ENCODE measurements at regions not wholly inside any gene's neighbourhood (a gene's known extent, or its start where the extent isn't known, plus 50 kb on each side); places are given as distances from the start of the nearest gene placed in this dataset.
"Not testable (repeated sequence)": the region's sequence is repeated elsewhere in the genome, so short reads cannot be mapped to it uniquely, and the experiment has no call there.

DNA sequence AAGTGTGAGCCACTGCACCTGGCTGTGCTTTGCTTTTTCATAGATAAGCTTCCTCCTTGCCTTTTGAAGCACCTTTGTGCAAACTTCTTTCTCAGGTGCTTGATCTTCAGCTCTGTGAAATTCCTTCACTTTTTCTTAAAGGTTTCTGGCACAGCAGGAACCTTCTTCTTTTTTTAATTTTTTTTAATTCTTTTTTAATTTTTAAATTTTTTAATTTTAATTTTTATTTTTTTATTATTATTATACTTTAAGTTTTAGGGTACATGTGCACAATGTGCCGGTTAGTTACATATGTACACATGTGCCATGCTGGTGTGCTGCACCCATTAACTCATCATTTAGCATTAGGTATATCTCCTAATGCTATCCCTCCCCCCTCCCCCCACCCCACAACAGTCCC, 161.0 kb upstream of the ROPN1 start:
- TF ChIP-seq, protein P1, sequence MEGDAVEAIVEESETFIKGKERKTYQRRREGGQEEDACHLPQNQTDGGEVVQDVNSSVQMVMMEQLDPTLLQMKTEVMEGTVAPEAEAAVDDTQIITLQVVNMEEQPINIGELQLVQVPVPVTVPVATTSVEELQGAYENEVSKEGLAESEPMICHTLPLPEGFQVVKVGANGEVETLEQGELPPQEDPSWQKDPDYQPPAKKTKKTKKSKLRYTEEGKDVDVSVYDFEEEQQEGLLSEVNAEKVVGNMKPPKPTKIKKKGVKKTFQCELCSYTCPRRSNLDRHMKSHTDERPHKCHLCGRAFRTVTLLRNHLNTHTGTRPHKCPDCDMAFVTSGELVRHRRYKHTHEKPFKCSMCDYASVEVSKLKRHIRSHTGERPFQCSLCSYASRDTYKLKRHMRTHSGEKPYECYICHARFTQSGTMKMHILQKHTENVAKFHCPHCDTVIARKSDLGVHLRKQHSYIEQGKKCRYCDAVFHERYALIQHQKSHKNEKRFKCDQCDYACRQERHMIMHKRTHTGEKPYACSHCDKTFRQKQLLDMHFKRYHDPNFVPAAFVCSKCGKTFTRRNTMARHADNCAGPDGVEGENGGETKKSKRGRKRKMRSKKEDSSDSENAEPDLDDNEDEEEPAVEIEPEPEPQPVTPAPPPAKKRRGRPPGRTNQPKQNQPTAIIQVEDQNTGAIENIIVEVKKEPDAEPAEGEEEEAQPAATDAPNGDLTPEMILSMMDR (IDR thresholded peaks at IDR 0.05), result not testable (repeated sequence)
- TF ChIP-seq TCF7L2 (IDR thresholded peaks at IDR 0.05; ENCODE audit: low read depth, low read length); POLR2AphosphoS5 (IDR thresholded peaks at IDR 0.05; ENCODE audit: low read depth, low read length); SIN3A (IDR thresholded peaks at IDR 0.05; ENCODE audit: borderline replicate concordance, insufficient read depth, low read depth, low read length): not testable (repeated sequence)
- TF ChIP-seq, protein P2, sequence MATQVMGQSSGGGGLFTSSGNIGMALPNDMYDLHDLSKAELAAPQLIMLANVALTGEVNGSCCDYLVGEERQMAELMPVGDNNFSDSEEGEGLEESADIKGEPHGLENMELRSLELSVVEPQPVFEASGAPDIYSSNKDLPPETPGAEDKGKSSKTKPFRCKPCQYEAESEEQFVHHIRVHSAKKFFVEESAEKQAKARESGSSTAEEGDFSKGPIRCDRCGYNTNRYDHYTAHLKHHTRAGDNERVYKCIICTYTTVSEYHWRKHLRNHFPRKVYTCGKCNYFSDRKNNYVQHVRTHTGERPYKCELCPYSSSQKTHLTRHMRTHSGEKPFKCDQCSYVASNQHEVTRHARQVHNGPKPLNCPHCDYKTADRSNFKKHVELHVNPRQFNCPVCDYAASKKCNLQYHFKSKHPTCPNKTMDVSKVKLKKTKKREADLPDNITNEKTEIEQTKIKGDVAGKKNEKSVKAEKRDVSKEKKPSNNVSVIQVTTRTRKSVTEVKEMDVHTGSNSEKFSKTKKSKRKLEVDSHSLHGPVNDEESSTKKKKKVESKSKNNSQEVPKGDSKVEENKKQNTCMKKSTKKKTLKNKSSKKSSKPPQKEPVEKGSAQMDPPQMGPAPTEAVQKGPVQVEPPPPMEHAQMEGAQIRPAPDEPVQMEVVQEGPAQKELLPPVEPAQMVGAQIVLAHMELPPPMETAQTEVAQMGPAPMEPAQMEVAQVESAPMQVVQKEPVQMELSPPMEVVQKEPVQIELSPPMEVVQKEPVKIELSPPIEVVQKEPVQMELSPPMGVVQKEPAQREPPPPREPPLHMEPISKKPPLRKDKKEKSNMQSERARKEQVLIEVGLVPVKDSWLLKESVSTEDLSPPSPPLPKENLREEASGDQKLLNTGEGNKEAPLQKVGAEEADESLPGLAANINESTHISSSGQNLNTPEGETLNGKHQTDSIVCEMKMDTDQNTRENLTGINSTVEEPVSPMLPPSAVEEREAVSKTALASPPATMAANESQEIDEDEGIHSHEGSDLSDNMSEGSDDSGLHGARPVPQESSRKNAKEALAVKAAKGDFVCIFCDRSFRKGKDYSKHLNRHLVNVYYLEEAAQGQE (IDR thresholded peaks at IDR 0.05; ENCODE audit: insufficient read depth in 1 of 2, low read depth in 2 of 2, low read length in 1 of 2), result not testable (repeated sequence)
